Panc1 (cell line): ENCODE measurements at regions not wholly inside any gene's neighbourhood (a gene's known extent, or its start where the extent isn't known, plus 50 kb on each side); places are given as distances from the start of the nearest gene placed in this dataset.

Source experiments
- POLR2AphosphoS5 ChIP-seq: IDR thresholded peaks from 2 replicates; pipeline ENCODE4 v1.6.1; 2012; ENCODE audit warnings: mild to moderate bottlenecking, low read depth, low read length, moderate library complexity
- SIN3A ChIP-seq: IDR thresholded peaks from 2 replicates; pipeline ENCODE4 v1.6.1; 2012; ENCODE audit warnings: low read depth, mild to moderate bottlenecking, low read length, moderate library complexity, borderline replicate concordance; ENCODE audit not compliant: insufficient read depth
- TF ChIP-seq, protein P1 (sequence below): fragments of 450-650 bp; IDR thresholded peaks from 2 replicates; pipeline ENCODE4 v1.5.1; 2017; ENCODE audit warnings: mild to moderate bottlenecking
- TF ChIP-seq, protein P2 (sequence below), 2 experiments: IDR thresholded peaks; 2 replicates each; pipeline ENCODE4 v1.6.1; 2011 to 2012; ENCODE audit warnings: low read depth in 2 of 2, control low read depth in 1 of 2, low read length in 1 of 2, mild to moderate bottlenecking in 1 of 2, moderate library complexity in 1 of 2; ENCODE audit not compliant: insufficient read depth in 1 of 2

GRCh38 chr13:59446391-59446790, 717.3 kb downstream of the DIAPH3 start:
- TF ChIP-seq, protein P1, sequence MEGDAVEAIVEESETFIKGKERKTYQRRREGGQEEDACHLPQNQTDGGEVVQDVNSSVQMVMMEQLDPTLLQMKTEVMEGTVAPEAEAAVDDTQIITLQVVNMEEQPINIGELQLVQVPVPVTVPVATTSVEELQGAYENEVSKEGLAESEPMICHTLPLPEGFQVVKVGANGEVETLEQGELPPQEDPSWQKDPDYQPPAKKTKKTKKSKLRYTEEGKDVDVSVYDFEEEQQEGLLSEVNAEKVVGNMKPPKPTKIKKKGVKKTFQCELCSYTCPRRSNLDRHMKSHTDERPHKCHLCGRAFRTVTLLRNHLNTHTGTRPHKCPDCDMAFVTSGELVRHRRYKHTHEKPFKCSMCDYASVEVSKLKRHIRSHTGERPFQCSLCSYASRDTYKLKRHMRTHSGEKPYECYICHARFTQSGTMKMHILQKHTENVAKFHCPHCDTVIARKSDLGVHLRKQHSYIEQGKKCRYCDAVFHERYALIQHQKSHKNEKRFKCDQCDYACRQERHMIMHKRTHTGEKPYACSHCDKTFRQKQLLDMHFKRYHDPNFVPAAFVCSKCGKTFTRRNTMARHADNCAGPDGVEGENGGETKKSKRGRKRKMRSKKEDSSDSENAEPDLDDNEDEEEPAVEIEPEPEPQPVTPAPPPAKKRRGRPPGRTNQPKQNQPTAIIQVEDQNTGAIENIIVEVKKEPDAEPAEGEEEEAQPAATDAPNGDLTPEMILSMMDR = no peak
- TF ChIP-seq POLR2AphosphoS5 = no peak
- no peak for TF ChIP-seq SIN3A
- TF ChIP-seq, protein P2, sequence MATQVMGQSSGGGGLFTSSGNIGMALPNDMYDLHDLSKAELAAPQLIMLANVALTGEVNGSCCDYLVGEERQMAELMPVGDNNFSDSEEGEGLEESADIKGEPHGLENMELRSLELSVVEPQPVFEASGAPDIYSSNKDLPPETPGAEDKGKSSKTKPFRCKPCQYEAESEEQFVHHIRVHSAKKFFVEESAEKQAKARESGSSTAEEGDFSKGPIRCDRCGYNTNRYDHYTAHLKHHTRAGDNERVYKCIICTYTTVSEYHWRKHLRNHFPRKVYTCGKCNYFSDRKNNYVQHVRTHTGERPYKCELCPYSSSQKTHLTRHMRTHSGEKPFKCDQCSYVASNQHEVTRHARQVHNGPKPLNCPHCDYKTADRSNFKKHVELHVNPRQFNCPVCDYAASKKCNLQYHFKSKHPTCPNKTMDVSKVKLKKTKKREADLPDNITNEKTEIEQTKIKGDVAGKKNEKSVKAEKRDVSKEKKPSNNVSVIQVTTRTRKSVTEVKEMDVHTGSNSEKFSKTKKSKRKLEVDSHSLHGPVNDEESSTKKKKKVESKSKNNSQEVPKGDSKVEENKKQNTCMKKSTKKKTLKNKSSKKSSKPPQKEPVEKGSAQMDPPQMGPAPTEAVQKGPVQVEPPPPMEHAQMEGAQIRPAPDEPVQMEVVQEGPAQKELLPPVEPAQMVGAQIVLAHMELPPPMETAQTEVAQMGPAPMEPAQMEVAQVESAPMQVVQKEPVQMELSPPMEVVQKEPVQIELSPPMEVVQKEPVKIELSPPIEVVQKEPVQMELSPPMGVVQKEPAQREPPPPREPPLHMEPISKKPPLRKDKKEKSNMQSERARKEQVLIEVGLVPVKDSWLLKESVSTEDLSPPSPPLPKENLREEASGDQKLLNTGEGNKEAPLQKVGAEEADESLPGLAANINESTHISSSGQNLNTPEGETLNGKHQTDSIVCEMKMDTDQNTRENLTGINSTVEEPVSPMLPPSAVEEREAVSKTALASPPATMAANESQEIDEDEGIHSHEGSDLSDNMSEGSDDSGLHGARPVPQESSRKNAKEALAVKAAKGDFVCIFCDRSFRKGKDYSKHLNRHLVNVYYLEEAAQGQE (IDR thresholded peaks at IDR 0.05; ENCODE audit: insufficient read depth in 1 of 2, low read depth in 2 of 2, low read length in 1 of 2) = no peak
